ENCODE measurements at regions not wholly inside any gene's neighbourhood (a gene's known extent, or its start where the extent isn't known, plus 50 kb on each side); places are given as distances from the start of the nearest gene placed in this dataset.

- H3K4me1 ChIP-seq (ENCODE audit: control insufficient read depth, insufficient read depth, low read length) = no peaks in the 10 kb centered on the region
- no peaks in the 10 kb centered on the region for H3K79me1 ChIP-seq (ENCODE audit: low read depth in 1 of 2, low read length in 2 of 2)
- H3K4me2 ChIP-seq (ENCODE audit: low read depth, low read length) = no peak overlapping the region
- H4K5ac ChIP-seq (ENCODE audit: low read depth, low read length) = no peak overlapping the region
- in situ Hi-C loops (cut with MboI; ENCODE audit: low sequenced_read_pairs) (no loop called here), dilution Hi-C loops (cut with HindIII; ENCODE audit: low sequenced_read_pairs, unreplicated experiment) (no loop called here), intact Hi-C loops (cut with micrococcal nuclease) (no loop called here)
- ChIA-PET CTCF (interaction anchor here (0.7 to 1.5 kb wide), 2 partner anchors 8 to 168 kb away, joined by 4 read pairs; no protein-coding TSS in a partner anchor), POLR2A (ENCODE audit: unreplicated experiment) (no interaction called here)
- no peak overlapping the region for H2BK20ac ChIP-seq (ENCODE audit: low read depth, low read length)
- H3K36me3 ChIP-seq (ENCODE audit: control insufficient read depth, insufficient read depth, low read length) = no peaks in the 10 kb centered on the region
- H3K4me3 ChIP-seq (ENCODE audit: insufficient read depth, low read depth, low read length) = no peak overlapping the region
- no peak for ATAC-seq (ENCODE audit: low read depth)
- H2BK120ac ChIP-seq (ENCODE audit: low read depth, low read length) = no peak overlapping the region
- no peak overlapping the region for H3K4ac ChIP-seq (ENCODE audit: low read depth, low read length)
- no peak overlapping the region for H2BK5ac ChIP-seq (ENCODE audit: low read depth, low read length, poor library complexity, severe bottlenecking)
- no peak overlapping the region for H4K91ac ChIP-seq (ENCODE audit: insufficient read depth, low read depth, low read length)
- WGBS, 2 experiments (ENCODE audit: extremely low coverage in 2 of 2, insufficient read length in 1 of 2) = 64% methylated on average over 5 of the region's 8 CpGs; no CpG with 5 or more reads in 1 of the 2 experiments
- H3K14ac ChIP-seq (replicated peaks; ENCODE audit: low read depth, low read length) = no peak overlapping the region
- BruUV-seq (replicated peaks) = no TSS peak
- H3K27ac ChIP-seq (ENCODE audit: insufficient read depth, low read length) = no peak overlapping the region
- no peaks in the 10 kb centered on the region for H4K20me1 ChIP-seq (ENCODE audit: insufficient read depth, low read length)
- H2AK5ac ChIP-seq (ENCODE audit: low read depth, low read length) = no peak overlapping the region
- H4K8ac ChIP-seq (ENCODE audit: low read depth in 2 of 2, low read length in 2 of 2) = no peak overlapping the region
- H3K9me1 ChIP-seq (ENCODE audit: insufficient read depth, low read length) = no peaks in the 10 kb centered on the region
- no peak overlapping the region for H2BK15ac ChIP-seq (ENCODE audit: low read depth, low read length)
- H3K27me3 ChIP-seq (ENCODE audit: control insufficient read depth, insufficient read depth, low read length) = no peaks in the 10 kb centered on the region
- H2AK9ac ChIP-seq (replicated peaks; ENCODE audit: low read depth, low read length, poor library complexity) = no peak overlapping the region
- H3K23ac ChIP-seq (ENCODE audit: low read depth, low read length) = no peak overlapping the region
- no peak overlapping the region for H3K9ac ChIP-seq (ENCODE audit: low read depth, low read length)
- H3K18ac ChIP-seq (ENCODE audit: low read depth, low read length) = no peak overlapping the region
- no peak for DNase-seq
- no peak overlapping the region for H2AFZ ChIP-seq (replicated peaks; ENCODE audit: low read length, poor library complexity)
- TF ChIP-seq CHD1 (IDR thresholded peaks at IDR 0.05; ENCODE audit: low read depth, low read length) (no peak), POLR2A (IDR thresholded peaks at IDR 0.05; ENCODE audit: low read depth, low read length) (no peak), RFX5 (IDR thresholded peaks at IDR 0.05; ENCODE audit: low read depth, low read length) (no peak), NFE2L2 (IDR thresholded peaks at IDR 0.05; ENCODE audit: low read depth, low read length) (no peak), FOS (IDR thresholded peaks at IDR 0.05; ENCODE audit: low read depth, low read length) (no peak), MXI1 (IDR thresholded peaks at IDR 0.05; ENCODE audit: borderline replicate concordance, low read depth, low read length) (no peak), MAZ (IDR thresholded peaks at IDR 0.05; ENCODE audit: borderline replicate concordance, low read depth, low read length) (no peak), SMC3 (IDR thresholded peaks at IDR 0.05; ENCODE audit: low read depth, low read length) (no peak), BHLHE40 (IDR thresholded peaks at IDR 0.05; ENCODE audit: low read depth, low read length) (no peak), CEBPB (IDR thresholded peaks at IDR 0.05; ENCODE audit: low read depth, low read length) (no peak), RAD21 (IDR thresholded peaks at IDR 0.05; ENCODE audit: low read length) (no peak), MAFK (IDR thresholded peaks at IDR 0.05; ENCODE audit: low read depth, low read length) (no peak), RCOR1 (IDR thresholded peaks at IDR 0.05; ENCODE audit: insufficient replicate concordance, low read length) (no peak)
- TF ChIP-seq, protein P1, sequence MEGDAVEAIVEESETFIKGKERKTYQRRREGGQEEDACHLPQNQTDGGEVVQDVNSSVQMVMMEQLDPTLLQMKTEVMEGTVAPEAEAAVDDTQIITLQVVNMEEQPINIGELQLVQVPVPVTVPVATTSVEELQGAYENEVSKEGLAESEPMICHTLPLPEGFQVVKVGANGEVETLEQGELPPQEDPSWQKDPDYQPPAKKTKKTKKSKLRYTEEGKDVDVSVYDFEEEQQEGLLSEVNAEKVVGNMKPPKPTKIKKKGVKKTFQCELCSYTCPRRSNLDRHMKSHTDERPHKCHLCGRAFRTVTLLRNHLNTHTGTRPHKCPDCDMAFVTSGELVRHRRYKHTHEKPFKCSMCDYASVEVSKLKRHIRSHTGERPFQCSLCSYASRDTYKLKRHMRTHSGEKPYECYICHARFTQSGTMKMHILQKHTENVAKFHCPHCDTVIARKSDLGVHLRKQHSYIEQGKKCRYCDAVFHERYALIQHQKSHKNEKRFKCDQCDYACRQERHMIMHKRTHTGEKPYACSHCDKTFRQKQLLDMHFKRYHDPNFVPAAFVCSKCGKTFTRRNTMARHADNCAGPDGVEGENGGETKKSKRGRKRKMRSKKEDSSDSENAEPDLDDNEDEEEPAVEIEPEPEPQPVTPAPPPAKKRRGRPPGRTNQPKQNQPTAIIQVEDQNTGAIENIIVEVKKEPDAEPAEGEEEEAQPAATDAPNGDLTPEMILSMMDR (conservative IDR thresholded peaks at IDR 0.05; ENCODE audit: low read depth, low read length) = no peak
- TF ChIP-seq, protein P2, sequence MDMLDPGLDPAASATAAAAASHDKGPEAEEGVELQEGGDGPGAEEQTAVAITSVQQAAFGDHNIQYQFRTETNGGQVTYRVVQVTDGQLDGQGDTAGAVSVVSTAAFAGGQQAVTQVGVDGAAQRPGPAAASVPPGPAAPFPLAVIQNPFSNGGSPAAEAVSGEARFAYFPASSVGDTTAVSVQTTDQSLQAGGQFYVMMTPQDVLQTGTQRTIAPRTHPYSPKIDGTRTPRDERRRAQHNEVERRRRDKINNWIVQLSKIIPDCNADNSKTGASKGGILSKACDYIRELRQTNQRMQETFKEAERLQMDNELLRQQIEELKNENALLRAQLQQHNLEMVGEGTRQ (IDR thresholded peaks at IDR 0.05; ENCODE audit: low read depth, low read length) = no peak
- TF ChIP-seq, protein P3, sequence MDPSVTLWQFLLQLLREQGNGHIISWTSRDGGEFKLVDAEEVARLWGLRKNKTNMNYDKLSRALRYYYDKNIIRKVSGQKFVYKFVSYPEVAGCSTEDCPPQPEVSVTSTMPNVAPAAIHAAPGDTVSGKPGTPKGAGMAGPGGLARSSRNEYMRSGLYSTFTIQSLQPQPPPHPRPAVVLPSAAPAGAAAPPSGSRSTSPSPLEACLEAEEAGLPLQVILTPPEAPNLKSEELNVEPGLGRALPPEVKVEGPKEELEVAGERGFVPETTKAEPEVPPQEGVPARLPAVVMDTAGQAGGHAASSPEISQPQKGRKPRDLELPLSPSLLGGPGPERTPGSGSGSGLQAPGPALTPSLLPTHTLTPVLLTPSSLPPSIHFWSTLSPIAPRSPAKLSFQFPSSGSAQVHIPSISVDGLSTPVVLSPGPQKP (IDR thresholded peaks at IDR 0.05; ENCODE audit: borderline replicate concordance, low read depth, low read length) = no peak
- H3K56ac ChIP-seq (ENCODE audit: extremely low read depth, insufficient read depth, low read length) = no peak overlapping the region
- H3K9me3 ChIP-seq (ENCODE audit: control insufficient read depth, insufficient read depth, low read length) = no peaks in the 10 kb centered on the region
These were observed 110.7 kb downstream of the GNL3L start for GRCh38 chrX:54640736-54641135.

Data from IMR-90 (cell line).